H1 (cell line): ENCODE measurements at regions not wholly inside any gene's neighbourhood (a gene's known extent, or its start where the extent isn't known, plus 50 kb on each side); places are given as distances from the start of the nearest gene placed in this dataset.

ENCODE experiments used
- CREB1 ChIP-seq: IDR thresholded peaks from 2 replicates; pipeline ENCODE4 v1.6.1; 2012; ENCODE audit warnings: inconsistent platforms
- EGR1 ChIP-seq: IDR thresholded peaks from 2 replicates; pipeline ENCODE4 v1.6.1; 2011; ENCODE audit warnings: low read depth, low read length, borderline replicate concordance
- NANOG ChIP-seq: IDR thresholded peaks from 2 replicates; pipeline ENCODE4 v1.6.1; 2011; ENCODE audit warnings: low read length, low read depth, mild to moderate bottlenecking, inconsistent platforms; ENCODE audit not compliant: insufficient read depth, poor library complexity, severe bottlenecking
- RXRA ChIP-seq: IDR thresholded peaks from 2 replicates; pipeline ENCODE4 v1.6.1; 2011; ENCODE audit warnings: low read depth, mild to moderate bottlenecking, low read length, moderate library complexity; ENCODE audit not compliant: insufficient read depth

- TF ChIP-seq RXRA (no peak), EGR1 (no peak), CREB1 (no peak), NANOG (no peak)
Observed at GRCh38 chr10:4467481-4467880, 358.5 kb upstream of the AKR1E2 start (continued).
